Naive thymus-derived CD4-positive, alpha-beta T cell (primary cell): ENCODE measurements at regions not wholly inside any gene's neighbourhood (a gene's known extent, or its start where the extent isn't known, plus 50 kb on each side); places are given as distances from the start of the nearest gene placed in this dataset.
A peak's percentile ranks its signal among the peaks of the same experiment; 100 is the strongest.

Source experiments
- ATAC-seq: fragments of 150-1000 bp; cut with Tn5 transposase; 2 replicates; pipeline ENCODE4 v1.10.0; 2021; ENCODE audit warnings: mild to moderate bottlenecking, moderate library complexity
- CTCF ChIA-PET: fragments of 350-600 bp; sonication (Branson Sonifier 250); formaldehyde crosslinking; loops from one replicate; lab custom pipeline; 2021; ENCODE audit warnings: antibody characterized with exemption; lab: Charles Lee
- POLR2A ChIA-PET: fragments of 350-600 bp; sonication (Branson Sonifier 250); formaldehyde crosslinking; loops from one replicate; lab custom pipeline; 2021; ENCODE audit warnings: antibody characterized with exemption, inconsistent platforms; lab: Charles Lee
- DNase-seq, 9 donors: peaks; one replicate each; pipeline versions ENCODE4 v3.0.0 to v3.0.0-alpha.2; 2020 to 2022; ENCODE audit warnings: mixed read lengths in 1 of 9
- H3K27ac ChIP-seq: one replicate; pipeline ENCODE4 v1.7.0; 2013; ENCODE audit warnings: mild to moderate bottlenecking, low read depth, low read length, moderate library complexity
- H3K27me3 ChIP-seq, 2 donors: one replicate each; pipeline ENCODE4 v1.7.0; 2013; ENCODE audit warnings: low read length in 2 of 2, mild to moderate bottlenecking in 2 of 2, moderate library complexity in 2 of 2; ENCODE audit not compliant: control insufficient read depth in 2 of 2, insufficient read depth in 2 of 2
- H3K36me3 ChIP-seq, 3 experiments: 1 replicate in 2 of 3; 2 replicates in 1 of 3; pipeline ENCODE4 v1.7.0; 2013; ENCODE audit warnings: low read length in 3 of 3, mild to moderate bottlenecking in 3 of 3, moderate library complexity in 1 of 3; ENCODE audit not compliant: insufficient read depth in 3 of 3, control insufficient read depth in 2 of 3
- H3K4me1 ChIP-seq, 2 donors: one replicate each; pipeline ENCODE4 v1.7.0; 2013; ENCODE audit warnings: low read length in 2 of 2, mild to moderate bottlenecking in 2 of 2, moderate library complexity in 1 of 2; ENCODE audit not compliant: control insufficient read depth in 2 of 2, insufficient read depth in 2 of 2
- H3K4me3 ChIP-seq: 2 replicates; pipeline ENCODE4 v1.7.0; 2013; ENCODE audit warnings: mild to moderate bottlenecking, low read length
- H3K9me3 ChIP-seq, 3 experiments: 1 replicate in 2 of 3; 2 replicates in 1 of 3; pipeline ENCODE4 v1.7.0; 2013; ENCODE audit warnings: low read length in 3 of 3; ENCODE audit not compliant: control insufficient read depth in 2 of 3
- H3K27ac Mint-ChIP-seq, 9 donors: one replicate each; pipeline ENCODE4 v1.8.0; 2020 to 2022; ENCODE audit warnings: mixed read lengths in 9 of 9, mild to moderate bottlenecking in 8 of 9, moderate library complexity in 5 of 9, inconsistent platforms in 2 of 9
- H3K27me3 Mint-ChIP-seq, 5 donors: one replicate each; pipeline ENCODE4 v1.8.0; 2021 to 2022; ENCODE audit warnings: mixed read lengths in 5 of 5, mild to moderate bottlenecking in 1 of 5
- H3K36me3 Mint-ChIP-seq, 5 donors: one replicate each; pipeline ENCODE4 v1.8.0; 2020 to 2022; ENCODE audit warnings: mixed read lengths in 5 of 5, mild to moderate bottlenecking in 3 of 5, inconsistent platforms in 1 of 5
- H3K4me1 Mint-ChIP-seq, 7 donors: one replicate each; pipeline ENCODE4 v1.8.0; 2020 to 2022; ENCODE audit warnings: mixed read lengths in 7 of 7, mild to moderate bottlenecking in 3 of 7, inconsistent platforms in 1 of 7
- H3K4me3 Mint-ChIP-seq, 10 donors: one replicate each; pipeline ENCODE4 v1.8.0; 2020 to 2022; ENCODE audit warnings: mild to moderate bottlenecking in 10 of 10, mixed read lengths in 10 of 10, moderate library complexity in 6 of 10, inconsistent platforms in 2 of 10
- H3K9me3 Mint-ChIP-seq, 11 donors: one replicate each; pipeline ENCODE4 v1.8.0; 2020 to 2022; ENCODE audit warnings: mixed read lengths in 11 of 11, mild to moderate bottlenecking in 4 of 11, inconsistent platforms in 1 of 11, moderate library complexity in 1 of 11
- intact Hi-C, 2 donors: fragments of 100-400 bp; cut with micrococcal nuclease; formaldehyde crosslinking; loops; one replicate each; pipeline ENCODE4 v1.15.1; 2023

DNA sequence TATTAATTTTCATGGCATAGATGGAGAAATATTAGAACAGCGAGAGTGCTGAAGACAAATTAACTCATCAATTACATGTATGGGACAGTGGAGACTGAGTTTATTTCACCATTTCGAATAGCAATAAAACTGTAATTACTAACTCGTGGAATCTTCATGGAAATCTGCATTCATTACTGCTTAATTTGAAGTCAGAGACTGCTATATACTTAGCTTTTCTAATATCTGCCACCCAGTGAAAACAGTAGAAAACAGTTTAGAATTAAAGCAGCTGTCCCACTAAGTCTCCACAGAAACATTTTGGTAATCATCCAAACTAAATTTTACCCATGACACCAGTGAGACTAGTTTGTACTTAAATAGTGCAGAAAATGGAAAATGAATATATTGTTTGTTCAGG lies 56.8 kb downstream of the IZUMO3 start:
- no peak overlapping the region for H3K27ac ChIP-seq
- POLR2A ChIA-PET: no interaction called here
- intact Hi-C loops: no loop called here
- Mint-ChIP-seq H3K9me3 (peaks cover 0 to 39% (median 11%) of the 10 kb centered on the region in 11 donors), H3K36me3 (no peaks in the 10 kb centered on the region), H3K27ac (no peak overlapping the region), H3K4me1 (no peaks in the 10 kb centered on the region), H3K27me3 (no peaks in the 10 kb centered on the region), H3K4me3 (no peak overlapping the region)
- ATAC-seq (no peak), DNase-seq (no peak)
- no peaks in the 10 kb centered on the region for H3K36me3 ChIP-seq
- H3K27me3 ChIP-seq: no peaks in the 10 kb centered on the region
- H3K4me3 ChIP-seq: no peak overlapping the region
- no peaks in the 10 kb centered on the region for H3K9me3 ChIP-seq
- CTCF ChIA-PET: no interaction called here
- no peaks in the 10 kb centered on the region for H3K4me1 ChIP-seq

DNA sequence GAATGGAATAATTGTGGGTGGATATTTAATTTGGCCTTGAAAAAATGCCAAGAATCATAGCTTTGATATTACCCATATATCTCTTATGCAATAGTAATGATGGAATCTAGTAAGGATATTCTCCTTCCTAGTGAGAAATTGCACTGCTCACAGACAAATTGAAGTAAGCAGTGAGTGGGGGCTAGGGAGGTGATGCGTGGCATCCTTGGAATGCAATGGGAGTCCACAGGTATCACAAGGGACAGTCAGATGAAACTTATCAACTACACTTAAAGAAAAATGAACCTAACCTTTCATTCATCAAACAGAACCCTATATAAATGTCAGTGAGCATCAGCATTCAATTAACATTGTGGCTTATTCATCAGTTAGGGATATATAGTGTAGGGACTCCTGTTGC lies 57.8 kb downstream of the IZUMO3 start:
- intact Hi-C loops: no loop called here
- Histone ChIP-seq H3K4me1 (no peaks in the 10 kb centered on the region), H3K9me3 (no peaks in the 10 kb centered on the region), H3K36me3 (no peaks in the 10 kb centered on the region), H3K27ac (no peak overlapping the region), H3K27me3 (no peaks in the 10 kb centered on the region), H3K4me3 (no peak overlapping the region)
- no peaks in the 10 kb centered on the region for H3K36me3 Mint-ChIP-seq
- ChIA-PET POLR2A (no interaction called here), CTCF (no interaction called here)
- H3K27me3 Mint-ChIP-seq: no peaks in the 10 kb centered on the region
- no peak for DNase-seq
- no peak overlapping the region for H3K27ac Mint-ChIP-seq
- no peak for ATAC-seq
- peaks cover 0 to 31% (median 6%) of the 10 kb centered on the region in 11 donors for H3K9me3 Mint-ChIP-seq
- H3K4me1 Mint-ChIP-seq: no peaks in the 10 kb centered on the region
- no peak overlapping the region for H3K4me3 Mint-ChIP-seq

DNA sequence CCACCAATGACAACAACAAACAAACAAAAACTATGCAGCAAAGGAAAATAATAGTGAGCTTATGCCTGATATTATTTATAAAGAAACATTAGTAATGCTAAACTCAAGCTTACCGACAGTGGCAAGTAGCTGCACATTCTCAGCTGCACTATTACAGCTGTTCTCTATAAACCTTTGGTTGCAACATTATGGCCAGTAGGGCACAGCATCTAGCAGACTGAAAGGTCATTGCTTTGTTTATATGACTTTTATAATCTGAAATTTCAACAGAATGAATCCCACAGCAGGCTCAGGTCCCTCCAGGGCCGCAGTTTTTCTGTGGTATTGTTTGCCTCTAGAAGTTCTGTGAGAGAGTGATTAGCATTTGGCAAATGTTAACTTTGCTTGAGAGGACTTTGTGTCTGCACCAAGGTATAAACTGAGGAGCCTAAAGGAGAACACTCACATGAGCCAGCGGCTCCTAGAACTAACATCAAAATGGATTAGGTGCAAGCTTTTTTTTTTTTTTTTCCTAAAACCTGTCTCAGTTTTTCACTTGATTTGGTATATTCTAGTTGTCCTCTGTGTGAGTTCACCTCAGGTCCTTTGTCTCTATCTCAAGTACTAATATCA lies 58.3 kb downstream of the IZUMO3 start:
- H3K36me3 ChIP-seq: no peaks in the 10 kb centered on the region
- H3K27ac Mint-ChIP-seq: no peak overlapping the region
- no peak overlapping the region for H3K4me3 Mint-ChIP-seq
- H3K36me3 Mint-ChIP-seq: no peaks in the 10 kb centered on the region
- H3K27me3 ChIP-seq: no peaks in the 10 kb centered on the region
- H3K27ac ChIP-seq: no peak overlapping the region
- ATAC-seq (no peak), DNase-seq (no peak)
- no peaks in the 10 kb centered on the region for H3K9me3 ChIP-seq
- no peak overlapping the region for H3K4me3 ChIP-seq
- CTCF ChIA-PET: no interaction called here
- no peaks in the 10 kb centered on the region for H3K4me1 Mint-ChIP-seq
- H3K4me1 ChIP-seq: no peaks in the 10 kb centered on the region
- POLR2A ChIA-PET: no interaction called here
- H3K27me3 Mint-ChIP-seq: no peaks in the 10 kb centered on the region
- H3K9me3 Mint-ChIP-seq: peaks cover 0 to 30% (median 5%) of the 10 kb centered on the region in 11 donors
- intact Hi-C loops: no loop called here

DNA sequence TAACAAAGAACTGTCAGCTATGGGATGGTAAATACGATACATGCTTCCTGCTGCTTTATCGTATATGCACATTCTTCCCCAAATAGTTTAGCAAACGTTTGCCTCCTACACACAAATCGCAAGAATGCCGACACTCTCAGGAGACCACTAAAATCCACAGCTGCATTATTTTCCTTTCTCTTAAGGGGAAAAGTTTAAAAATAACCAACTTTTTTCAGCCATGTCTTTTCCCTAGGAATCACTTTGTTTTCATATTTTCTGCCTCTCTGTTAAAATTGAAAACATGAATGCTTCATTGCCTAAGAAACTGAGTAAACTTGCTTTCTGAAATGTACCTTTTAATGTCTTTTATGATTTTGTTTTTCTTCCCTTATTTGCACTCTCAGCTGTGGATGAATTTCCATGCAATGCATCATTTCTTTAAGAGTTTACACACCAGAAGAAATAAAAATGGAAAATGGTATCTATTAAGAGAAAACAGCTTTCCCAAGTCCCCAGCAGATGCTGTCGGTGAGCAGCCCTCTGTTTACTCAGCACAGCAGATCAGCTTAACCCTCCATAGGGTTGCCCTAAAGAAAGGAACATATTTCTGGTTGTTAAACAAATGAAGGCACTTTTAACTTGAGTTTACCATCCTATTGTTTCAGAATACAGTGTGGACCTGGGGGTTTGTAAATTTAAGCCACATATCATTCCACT lies 66.2 kb downstream of the IZUMO3 start:
- Histone ChIP-seq H3K27ac (no peak overlapping the region), H3K27me3 (no peaks in the 10 kb centered on the region), H3K4me1 (no peaks in the 10 kb centered on the region), H3K9me3 (no peaks in the 10 kb centered on the region), H3K4me3 (no peak overlapping the region), H3K36me3 (no peaks in the 10 kb centered on the region)
- ChIA-PET CTCF (no interaction called here), POLR2A (no interaction called here)
- no peaks in the 10 kb centered on the region for H3K4me1 Mint-ChIP-seq
- H3K36me3 Mint-ChIP-seq: no peaks in the 10 kb centered on the region
- DNase-seq (no peak), ATAC-seq (no peak)
- H3K27ac Mint-ChIP-seq: no peak overlapping the region
- no peaks in the 10 kb centered on the region for H3K27me3 Mint-ChIP-seq
- H3K4me3 Mint-ChIP-seq: no peak overlapping the region
- peaks cover 0 to 20% (median 10%) of the 10 kb centered on the region in 11 donors for H3K9me3 Mint-ChIP-seq
- intact Hi-C loops: loop anchor here in 1 of 2 donors (5.0 kb wide), 1 partner anchor 48 kb away; no protein-coding TSS in a partner anchor

DNA sequence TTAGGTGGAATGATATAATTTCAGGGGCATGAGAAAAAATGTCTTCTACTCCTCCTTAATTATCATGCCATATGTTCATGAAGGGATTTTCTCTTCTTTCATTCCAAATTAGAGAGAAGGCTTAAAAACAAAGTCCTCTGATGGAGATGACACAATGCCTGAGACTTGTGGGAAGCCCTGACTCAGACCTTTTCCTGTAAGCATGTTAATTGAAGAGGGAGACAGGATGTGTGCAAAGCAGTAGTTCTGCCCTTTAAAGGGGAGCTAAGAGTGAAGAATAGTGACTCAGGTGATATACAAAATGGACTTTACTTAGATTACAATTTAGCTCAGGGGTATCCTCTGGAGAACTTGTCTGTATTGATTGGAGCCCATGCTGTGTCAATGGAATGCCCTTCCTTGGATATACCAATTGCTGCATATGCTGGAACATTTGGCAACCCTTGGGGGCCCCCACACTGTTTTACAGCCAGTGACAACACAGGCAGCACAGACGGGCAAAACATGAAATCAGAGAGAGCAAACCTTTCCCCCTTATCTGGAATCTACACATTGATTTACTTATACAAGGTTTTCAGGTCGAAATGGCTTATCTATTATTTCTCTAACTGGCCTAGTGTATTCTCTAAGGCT lies 81.3 kb downstream of the IZUMO3 start:
- Histone ChIP-seq H3K4me1 (no peaks in the 10 kb centered on the region), H3K27me3 (no peaks in the 10 kb centered on the region), H3K9me3 (peaks cover 0 to 9% (median 0%) of the 10 kb centered on the region in 3 experiments), H3K4me3 (no peak overlapping the region), H3K36me3 (no peaks in the 10 kb centered on the region), H3K27ac (no peak overlapping the region)
- H3K27ac Mint-ChIP-seq: no peak overlapping the region
- peaks cover 0 to 1% (median 0%) of the 10 kb centered on the region in 7 donors for H3K4me1 Mint-ChIP-seq
- ChIA-PET CTCF (no interaction called here), POLR2A (no interaction called here)
- H3K36me3 Mint-ChIP-seq: no peaks in the 10 kb centered on the region
- DNase-seq (peak in 1 of 9 donors; percentile 0), ATAC-seq (no peak)
- no peaks in the 10 kb centered on the region for H3K27me3 Mint-ChIP-seq
- no peak overlapping the region for H3K4me3 Mint-ChIP-seq
- intact Hi-C loops: loop anchor here in 1 of 2 donors (5.0 kb wide), 1 partner anchor 1017 kb away; no protein-coding TSS in a partner anchor
- peaks cover 0 to 30% (median 9%) of the 10 kb centered on the region in 11 donors for H3K9me3 Mint-ChIP-seq

- Histone ChIP-seq H3K27ac (no peak overlapping the region), H3K4me1 (no peaks in the 10 kb centered on the region), H3K36me3 (no peaks in the 10 kb centered on the region), H3K9me3 (peaks cover 0 to 9% (median 0%) of the 10 kb centered on the region in 3 experiments), H3K27me3 (no peaks in the 10 kb centered on the region), H3K4me3 (no peak overlapping the region)
- Mint-ChIP-seq H3K27ac (no peak overlapping the region), H3K9me3 (peaks cover 0 to 23% (median 8%) of the 10 kb centered on the region in 11 donors), H3K4me3 (no peak overlapping the region), H3K4me1 (no peaks in the 10 kb centered on the region), H3K27me3 (no peaks in the 10 kb centered on the region), H3K36me3 (no peaks in the 10 kb centered on the region)
- POLR2A ChIA-PET: no interaction called here
- DNase-seq: no peak
- intact Hi-C loops: loop anchor here in 1 of 2 donors (5.0 kb wide), 1 partner anchor 1016 kb away; no protein-coding TSS in a partner anchor
- ATAC-seq: no peak
- CTCF ChIA-PET: no interaction called here
Measured at GRCh38 chr9:24462951-24463350, 82.7 kb downstream of the IZUMO3 start.
